ENCODE measurements at regions not wholly inside any gene's neighbourhood (a gene's known extent, or its start where the extent isn't known, plus 50 kb on each side); places are given as distances from the start of the nearest gene placed in this dataset.

GRCh38 chr4:153109296-153109849, 94.9 kb upstream of the TRIM2 start:
- Histone ChIP-seq H3K4me1 (ENCODE audit: control insufficient read depth, insufficient read depth, low read length) (peaks cover 3% of the 10 kb centered on the region; the same call in 1 of the 2 replicates), H3K27ac (ENCODE audit: low read depth, low read length) (no peak overlapping the region), H3K9me3 (ENCODE audit: control insufficient read depth, insufficient read depth, low read depth, low read length) (peaks cover 2% of the 10 kb centered on the region; the same call in 1 of the 2 replicates), H3K4me3 (ENCODE audit: low read depth, low read length) (no peak overlapping the region), H3K36me3 (ENCODE audit: control insufficient read depth, insufficient read depth, low read length) (no peaks in the 10 kb centered on the region), H3K9ac (ENCODE audit: low read length) (no peak overlapping the region), H3K27me3 (ENCODE audit: control insufficient read depth, insufficient read depth, low read length) (no peaks in the 10 kb centered on the region)

- Histone ChIP-seq H3K36me3 (ENCODE audit: control insufficient read depth, insufficient read depth, low read length) (no peaks in the 10 kb centered on the region), H3K9me3 (ENCODE audit: control insufficient read depth, insufficient read depth, low read depth, low read length) (no peaks in the 10 kb centered on the region), H3K9ac (ENCODE audit: low read length) (no peak overlapping the region), H3K27me3 (ENCODE audit: control insufficient read depth, insufficient read depth, low read length) (peaks cover 4% of the 10 kb centered on the region; the same call in 1 of the 2 replicates), H3K4me1 (ENCODE audit: control insufficient read depth, insufficient read depth, low read length) (peaks cover 10% of the 10 kb centered on the region; the same call in 1 of the 2 replicates), H3K27ac (ENCODE audit: low read depth, low read length) (no peak overlapping the region), H3K4me3 (ENCODE audit: low read depth, low read length) (no peak overlapping the region)
These were observed 93.5 kb upstream of the TRIM2 start for GRCh38 chr4:153110739-153111138.

- no peak overlapping the region for H3K9ac ChIP-seq (ENCODE audit: low read length)
- peaks cover 4% of the 10 kb centered on the region; the same call in 1 of the 2 replicates for H3K27me3 ChIP-seq (ENCODE audit: control insufficient read depth, insufficient read depth, low read length)
- H3K4me1 ChIP-seq (ENCODE audit: control insufficient read depth, insufficient read depth, low read length), result peaks cover 11% of the 10 kb centered on the region; the same call in 1 of the 2 replicates
- no peak overlapping the region for H3K27ac ChIP-seq (ENCODE audit: low read depth, low read length)
- no peaks in the 10 kb centered on the region for H3K9me3 ChIP-seq (ENCODE audit: control insufficient read depth, insufficient read depth, low read depth, low read length)
- no peaks in the 10 kb centered on the region for H3K36me3 ChIP-seq (ENCODE audit: control insufficient read depth, insufficient read depth, low read length)
- no peak overlapping the region for H3K4me3 ChIP-seq (ENCODE audit: low read depth, low read length)
These were observed 92.7 kb upstream of the TRIM2 start for GRCh38 chr4:153111426-153112040.

- H3K4me3 ChIP-seq (ENCODE audit: low read depth, low read length), result no peak overlapping the region
- H3K27ac ChIP-seq (ENCODE audit: low read depth, low read length), result no peak overlapping the region
- no peaks in the 10 kb centered on the region for H3K36me3 ChIP-seq (ENCODE audit: control insufficient read depth, insufficient read depth, low read length)
- peaks cover 4% of the 10 kb centered on the region; the same call in 1 of the 2 replicates for H3K27me3 ChIP-seq (ENCODE audit: control insufficient read depth, insufficient read depth, low read length)
- no peak overlapping the region for H3K9ac ChIP-seq (ENCODE audit: low read length)
- H3K4me1 ChIP-seq (ENCODE audit: control insufficient read depth, insufficient read depth, low read length), result peaks cover 8% of the 10 kb centered on the region; the same call in 1 of the 2 replicates
- H3K9me3 ChIP-seq (ENCODE audit: control insufficient read depth, insufficient read depth, low read depth, low read length), result no peaks in the 10 kb centered on the region
These were observed 92.2 kb upstream of the TRIM2 start for GRCh38 chr4:153112041-153112441.

GRCh38 chr4:153113061-153113837, 91.0 kb upstream of the TRIM2 start:
- H3K36me3 ChIP-seq (ENCODE audit: control insufficient read depth, insufficient read depth, low read length), result no peaks in the 10 kb centered on the region
- no peak overlapping the region for H3K4me3 ChIP-seq (ENCODE audit: low read depth, low read length)
- H3K27me3 ChIP-seq (ENCODE audit: control insufficient read depth, insufficient read depth, low read length), result peaks cover 4% of the 10 kb centered on the region; the same call in 1 of the 2 replicates
- no peaks in the 10 kb centered on the region for H3K9me3 ChIP-seq (ENCODE audit: control insufficient read depth, insufficient read depth, low read depth, low read length)
- H3K27ac ChIP-seq (ENCODE audit: low read depth, low read length), result no peak overlapping the region
- H3K4me1 ChIP-seq (ENCODE audit: control insufficient read depth, insufficient read depth, low read length), result peaks cover 8% of the 10 kb centered on the region; the same call in 1 of the 2 replicates
- no peak overlapping the region for H3K9ac ChIP-seq (ENCODE audit: low read length)

- no peaks in the 10 kb centered on the region for H3K9me3 ChIP-seq (ENCODE audit: control insufficient read depth, insufficient read depth, low read depth, low read length)
- H3K9ac ChIP-seq (ENCODE audit: low read length), result no peak overlapping the region
- H3K27me3 ChIP-seq (ENCODE audit: control insufficient read depth, insufficient read depth, low read length), result peaks cover 4% of the 10 kb centered on the region; the same call in 1 of the 2 replicates
- H3K4me1 ChIP-seq (ENCODE audit: control insufficient read depth, insufficient read depth, low read length), result peaks cover 8% of the 10 kb centered on the region; the same call in 1 of the 2 replicates
- no peak overlapping the region for H3K27ac ChIP-seq (ENCODE audit: low read depth, low read length)
- H3K36me3 ChIP-seq (ENCODE audit: control insufficient read depth, insufficient read depth, low read length), result no peaks in the 10 kb centered on the region
- no peak overlapping the region for H3K4me3 ChIP-seq (ENCODE audit: low read depth, low read length)
These were observed 90.5 kb upstream of the TRIM2 start for GRCh38 chr4:153113838-153114105.

- H3K9ac ChIP-seq (ENCODE audit: low read length), result no peak overlapping the region
- H3K36me3 ChIP-seq (ENCODE audit: control insufficient read depth, insufficient read depth, low read length), result no peaks in the 10 kb centered on the region
- no peaks in the 10 kb centered on the region for H3K9me3 ChIP-seq (ENCODE audit: control insufficient read depth, insufficient read depth, low read depth, low read length)
- H3K4me3 ChIP-seq (ENCODE audit: low read depth, low read length), result no peak overlapping the region
- H3K27me3 ChIP-seq (ENCODE audit: control insufficient read depth, insufficient read depth, low read length), result peaks cover 4% of the 10 kb centered on the region; the same call in 1 of the 2 replicates
- no peak overlapping the region for H3K27ac ChIP-seq (ENCODE audit: low read depth, low read length)
- H3K4me1 ChIP-seq (ENCODE audit: control insufficient read depth, insufficient read depth, low read length), result peaks cover 8% of the 10 kb centered on the region; the same call in 1 of the 2 replicates
These were observed 89.4 kb upstream of the TRIM2 start for GRCh38 chr4:153114771-153115321.

GRCh38 chr4:153115322-153116290, 88.6 kb upstream of the TRIM2 start:
- Histone ChIP-seq H3K4me1 (ENCODE audit: control insufficient read depth, insufficient read depth, low read length) (peaks cover 8% of the 10 kb centered on the region; the same call in 1 of the 2 replicates), H3K4me3 (ENCODE audit: low read depth, low read length) (no peak overlapping the region), H3K27me3 (ENCODE audit: control insufficient read depth, insufficient read depth, low read length) (peaks cover 4% of the 10 kb centered on the region; the same call in 1 of the 2 replicates), H3K36me3 (ENCODE audit: control insufficient read depth, insufficient read depth, low read length) (no peaks in the 10 kb centered on the region), H3K9ac (ENCODE audit: low read length) (no peak overlapping the region), H3K9me3 (ENCODE audit: control insufficient read depth, insufficient read depth, low read depth, low read length) (no peaks in the 10 kb centered on the region), H3K27ac (ENCODE audit: low read depth, low read length) (no peak overlapping the region)

GRCh38 chr4:153116291-153116680, 88.0 kb upstream of the TRIM2 start:
- Histone ChIP-seq H3K9ac (ENCODE audit: low read length) (no peak overlapping the region), H3K36me3 (ENCODE audit: control insufficient read depth, insufficient read depth, low read length) (no peaks in the 10 kb centered on the region), H3K4me3 (ENCODE audit: low read depth, low read length) (no peak overlapping the region), H3K27ac (ENCODE audit: low read depth, low read length) (no peak overlapping the region), H3K4me1 (ENCODE audit: control insufficient read depth, insufficient read depth, low read length) (peaks cover 8% of the 10 kb centered on the region; the same call in 1 of the 2 replicates), H3K27me3 (ENCODE audit: control insufficient read depth, insufficient read depth, low read length) (peaks cover 4% of the 10 kb centered on the region; the same call in 1 of the 2 replicates), H3K9me3 (ENCODE audit: control insufficient read depth, insufficient read depth, low read depth, low read length) (no peaks in the 10 kb centered on the region)

GRCh38 chr4:153116801-153117200, 87.4 kb upstream of the TRIM2 start:
- peaks cover 4% of the 10 kb centered on the region; the same call in 1 of the 2 replicates for H3K27me3 ChIP-seq (ENCODE audit: control insufficient read depth, insufficient read depth, low read length)
- no peak overlapping the region for H3K4me3 ChIP-seq (ENCODE audit: low read depth, low read length)
- peaks cover 8% of the 10 kb centered on the region; the same call in 1 of the 2 replicates for H3K4me1 ChIP-seq (ENCODE audit: control insufficient read depth, insufficient read depth, low read length)
- no peaks in the 10 kb centered on the region for H3K36me3 ChIP-seq (ENCODE audit: control insufficient read depth, insufficient read depth, low read length)
- H3K9me3 ChIP-seq (ENCODE audit: control insufficient read depth, insufficient read depth, low read depth, low read length), result no peaks in the 10 kb centered on the region
- H3K27ac ChIP-seq (ENCODE audit: low read depth, low read length), result no peak overlapping the region
- H3K9ac ChIP-seq (ENCODE audit: low read length), result no peak overlapping the region
